ENCODE measurements at regions not wholly inside any gene's neighbourhood (a gene's known extent, or its start where the extent isn't known, plus 50 kb on each side); places are given as distances from the start of the nearest gene placed in this dataset.

- Histone ChIP-seq H3K27me3 (ENCODE audit: control insufficient read depth, low read length) (no peaks in the 10 kb centered on the region), H4K20me1 (ENCODE audit: control insufficient read depth, insufficient read depth, low read depth, low read length) (no peaks in the 10 kb centered on the region), H3K4me1 (ENCODE audit: control insufficient read depth, low read length) (no peaks in the 10 kb centered on the region), H3F3A (ENCODE audit: control insufficient read depth, insufficient read depth) (no peaks in the 10 kb centered on the region), H3K4me2 (ENCODE audit: low read length) (no peak overlapping the region), H3K27ac (ENCODE audit: low read depth, low read length) (no peak overlapping the region), H3K9me3 (ENCODE audit: control insufficient read depth, insufficient read depth, low read length) (no peaks in the 10 kb centered on the region), H3K79me2 (ENCODE audit: control insufficient read depth, low read length) (no peaks in the 10 kb centered on the region), H3K36me3 (ENCODE audit: control insufficient read depth, low read length) (no peaks in the 10 kb centered on the region), H3K9me2 (replicated peaks; ENCODE audit: control insufficient read depth, low read length) (no peaks in the 10 kb centered on the region), H3K4me3 (ENCODE audit: low read length) (no peak overlapping the region)
- TF ChIP-seq CTCF (IDR thresholded peaks at IDR 0.05; ENCODE audit: low read depth, low read length, poor library complexity, severe bottlenecking) = no peak
- TF ChIP-seq EZH2phosphoT487 (IDR thresholded peaks at IDR 0.05; ENCODE audit: borderline replicate concordance, low read length) = no peak
These were observed 383.3 kb downstream of the PRDM2 start for GRCh38 chr1:14083277-14083676.

- TF ChIP-seq EZH2phosphoT487 (IDR thresholded peaks at IDR 0.05; ENCODE audit: borderline replicate concordance, low read length) = no peak
- no peak for TF ChIP-seq CTCF (IDR thresholded peaks at IDR 0.05; ENCODE audit: low read depth, low read length, poor library complexity, severe bottlenecking)
- no peak overlapping the region for H3K4me3 ChIP-seq (ENCODE audit: low read length)
- H3F3A ChIP-seq (ENCODE audit: control insufficient read depth, insufficient read depth) = no peaks in the 10 kb centered on the region
- no peaks in the 10 kb centered on the region for H3K27me3 ChIP-seq (ENCODE audit: control insufficient read depth, low read length)
- no peaks in the 10 kb centered on the region for H4K20me1 ChIP-seq (ENCODE audit: control insufficient read depth, insufficient read depth, low read depth, low read length)
- H3K36me3 ChIP-seq (ENCODE audit: control insufficient read depth, low read length) = no peaks in the 10 kb centered on the region
- H3K27ac ChIP-seq (ENCODE audit: low read depth, low read length) = no peak overlapping the region
- H3K9me3 ChIP-seq (ENCODE audit: control insufficient read depth, insufficient read depth, low read length) = no peaks in the 10 kb centered on the region
- H3K9me2 ChIP-seq (replicated peaks; ENCODE audit: control insufficient read depth, low read length) = no peaks in the 10 kb centered on the region
- H3K79me2 ChIP-seq (ENCODE audit: control insufficient read depth, low read length) = no peaks in the 10 kb centered on the region
- no peak overlapping the region for H3K4me2 ChIP-seq (ENCODE audit: low read length)
- no peaks in the 10 kb centered on the region for H3K4me1 ChIP-seq (ENCODE audit: control insufficient read depth, low read length)
These were observed 383.7 kb downstream of the PRDM2 start for GRCh38 chr1:14083706-14084105.

GRCh38 chr1:14090062-14090461, 390.1 kb downstream of the PRDM2 start:
- Histone ChIP-seq H3K4me3 (ENCODE audit: low read length) (no peak overlapping the region), H3K27me3 (ENCODE audit: control insufficient read depth, low read length) (no peaks in the 10 kb centered on the region), H3K9me3 (ENCODE audit: control insufficient read depth, insufficient read depth, low read length) (no peaks in the 10 kb centered on the region), H3K36me3 (ENCODE audit: control insufficient read depth, low read length) (no peaks in the 10 kb centered on the region), H3K4me2 (ENCODE audit: low read length) (no peak overlapping the region), H3K27ac (ENCODE audit: low read depth, low read length) (no peak overlapping the region), H4K20me1 (ENCODE audit: control insufficient read depth, insufficient read depth, low read depth, low read length) (no peaks in the 10 kb centered on the region), H3K9me2 (replicated peaks; ENCODE audit: control insufficient read depth, low read length) (no peaks in the 10 kb centered on the region), H3K79me2 (ENCODE audit: control insufficient read depth, low read length) (no peaks in the 10 kb centered on the region), H3K4me1 (ENCODE audit: control insufficient read depth, low read length) (no peaks in the 10 kb centered on the region), H3F3A (ENCODE audit: control insufficient read depth, insufficient read depth) (no peaks in the 10 kb centered on the region)
- TF ChIP-seq CTCF (IDR thresholded peaks at IDR 0.05; ENCODE audit: low read depth, low read length, poor library complexity, severe bottlenecking) (no peak), EZH2phosphoT487 (IDR thresholded peaks at IDR 0.05; ENCODE audit: borderline replicate concordance, low read length) (no peak)

- Histone ChIP-seq H3K4me2 (ENCODE audit: low read length) (no peak overlapping the region), H4K20me1 (ENCODE audit: control insufficient read depth, insufficient read depth, low read depth, low read length) (no peaks in the 10 kb centered on the region), H3K27me3 (ENCODE audit: control insufficient read depth, low read length) (no peaks in the 10 kb centered on the region), H3K9me2 (replicated peaks; ENCODE audit: control insufficient read depth, low read length) (no peaks in the 10 kb centered on the region), H3K36me3 (ENCODE audit: control insufficient read depth, low read length) (no peaks in the 10 kb centered on the region), H3K4me3 (ENCODE audit: low read length) (no peak overlapping the region), H3F3A (ENCODE audit: control insufficient read depth, insufficient read depth) (no peaks in the 10 kb centered on the region), H3K4me1 (ENCODE audit: control insufficient read depth, low read length) (no peaks in the 10 kb centered on the region), H3K27ac (ENCODE audit: low read depth, low read length) (no peak overlapping the region), H3K79me2 (ENCODE audit: control insufficient read depth, low read length) (no peaks in the 10 kb centered on the region), H3K9me3 (ENCODE audit: control insufficient read depth, insufficient read depth, low read length) (no peaks in the 10 kb centered on the region)
- TF ChIP-seq EZH2phosphoT487 (IDR thresholded peaks at IDR 0.05; ENCODE audit: borderline replicate concordance, low read length) (no peak), CTCF (IDR thresholded peaks at IDR 0.05; ENCODE audit: low read depth, low read length, poor library complexity, severe bottlenecking) (no peak)
These were observed 390.5 kb downstream of the PRDM2 start for GRCh38 chr1:14090531-14090930.

All from DOHH2 (cell line).